Natural killer cell (primary cell): ENCODE measurements at regions not wholly inside any gene's neighbourhood (a gene's known extent, or its start where the extent isn't known, plus 50 kb on each side); places are given as distances from the start of the nearest gene placed in this dataset.

Experiments
- ATAC-seq, 3 donors: fragments of 150-1000 bp in 2 of 3; fragments of 200-7000 bp in 1 of 3; cut with Tn5 transposase; 1 replicate in 1 of 3; 2 replicates in 2 of 3; pipeline ENCODE4 v1.10.0; 2021; ENCODE audit warnings: mild to moderate bottlenecking in 2 of 3, moderate library complexity in 2 of 3
- DNase-seq, 2 donors: peaks; one replicate each; pipeline versions ENCODE4 v3.0.0 to v3.0.0-alpha.2; 2013 to 2021; ENCODE audit warnings: mixed read lengths in 1 of 2
- H3K27ac ChIP-seq: one replicate; pipeline ENCODE4 v1.5.1; 2013; ENCODE audit warnings: mild to moderate bottlenecking, low read length
- H3K27me3 ChIP-seq: one replicate; pipeline ENCODE4 v1.6.1; 2013; ENCODE audit warnings: low read length; ENCODE audit not compliant: control insufficient read depth, insufficient read depth
- H3K36me3 ChIP-seq: one replicate; pipeline ENCODE4 v1.6.1; 2013; ENCODE audit warnings: low read length; ENCODE audit not compliant: control insufficient read depth, insufficient read depth
- H3K4me1 ChIP-seq: one replicate; pipeline ENCODE4 v1.6.1; 2013; ENCODE audit warnings: low read length; ENCODE audit not compliant: control insufficient read depth, insufficient read depth
- H3K4me3 ChIP-seq: one replicate; pipeline ENCODE4 v1.5.1; 2013; ENCODE audit warnings: low read length
- H3K9me3 ChIP-seq: one replicate; pipeline ENCODE4 v1.6.1; 2013; ENCODE audit warnings: low read length; ENCODE audit not compliant: control insufficient read depth, insufficient read depth
- H3K27ac Mint-ChIP-seq, 2 donors: one replicate each; pipeline ENCODE4 v1.8.0; 2022; ENCODE audit warnings: mild to moderate bottlenecking in 2 of 2, mixed read lengths in 2 of 2, moderate library complexity in 1 of 2
- H3K27me3 Mint-ChIP-seq, 2 donors: one replicate each; pipeline ENCODE4 v1.8.0; 2022; ENCODE audit warnings: low read depth in 2 of 2, mixed read lengths in 2 of 2
- H3K36me3 Mint-ChIP-seq: one replicate; pipeline ENCODE4 v1.8.0; 2022; ENCODE audit warnings: mixed read lengths
- H3K4me1 Mint-ChIP-seq, 2 donors: one replicate each; pipeline ENCODE4 v1.8.0; 2022; ENCODE audit warnings: mixed read lengths in 2 of 2
- H3K4me3 Mint-ChIP-seq: one replicate; pipeline ENCODE4 v1.8.0; 2022; ENCODE audit warnings: mild to moderate bottlenecking, moderate library complexity, mixed read lengths
- H3K9me3 Mint-ChIP-seq, 2 donors: one replicate each; pipeline ENCODE4 v1.8.0; 2022; ENCODE audit warnings: mixed read lengths in 2 of 2
- CTCF ChIP-seq: fragments of 200-600 bp; IDR thresholded peaks from one replicate; pipeline ENCODE4 v1.8.0; 2022; ENCODE audit warnings: antibody characterized with exemption
- WGBS: methylation state at CpG from one replicate; pipeline ENCODE4 v1.1.7; 2013; ENCODE audit warnings: missing lambda C conversion rate; ENCODE audit not compliant: insufficient coverage; 5-methylcytosine and 5-hydroxymethylcytosine counted together
- intact Hi-C: fragments of 100-400 bp; cut with micrococcal nuclease; formaldehyde crosslinking; loops from one replicate; pipeline ENCODE4 v1.14.2; 2022

- Mint-ChIP-seq H3K9me3 (no peaks in the 10 kb centered on the region), H3K27me3 (peaks cover 0 to 3% of the 10 kb centered on the region in 2 donors), H3K36me3 (no peaks in the 10 kb centered on the region), H3K4me1 (peaks cover 0 to 6% of the 10 kb centered on the region in 2 donors), H3K4me3 (no peak overlapping the region), H3K27ac (peak overlapping the region in 1 of 2 donors; percentile 80)
- Histone ChIP-seq H3K27me3 (no peaks in the 10 kb centered on the region), H3K9me3 (no peaks in the 10 kb centered on the region), H3K4me1 (peaks cover 7% of the 10 kb centered on the region), H3K27ac (peak overlapping the region; percentile 65), H3K36me3 (no peaks in the 10 kb centered on the region), H3K4me3 (peak overlapping the region; percentile 34)
- ATAC-seq (peak in 2 of 3 donors; percentile 83 to 84), DNase-seq (peak; percentile 62 to 83)
- 26% methylated on average over 49 of the region's 49 CpGs for WGBS
- TF ChIP-seq CTCF, result no peak
- intact Hi-C loops, result no loop called here
Observed at GRCh38 chrY:15455980-15456469, 931.7 kb downstream of the NLGN4Y start.

GRCh38 chrY:15456491-15456890, 932.2 kb downstream of the NLGN4Y start:
- peaks cover 7% of the 10 kb centered on the region for H3K4me1 ChIP-seq
- H3K36me3 ChIP-seq, result no peaks in the 10 kb centered on the region
- no peak overlapping the region for H3K4me3 Mint-ChIP-seq
- peaks cover 0 to 5% of the 10 kb centered on the region in 2 donors for H3K27me3 Mint-ChIP-seq
- H3K4me1 Mint-ChIP-seq, result peaks cover 0 to 6% of the 10 kb centered on the region in 2 donors
- H3K4me3 ChIP-seq, result peak overlapping the region; percentile 24
- no peak for ATAC-seq
- peak overlapping the region; percentile 45 for H3K27ac ChIP-seq
- no peaks in the 10 kb centered on the region for H3K9me3 ChIP-seq
- H3K27ac Mint-ChIP-seq, result peak overlapping the region in 1 of 2 donors; percentile 80
- intact Hi-C loops, result no loop called here
- no peaks in the 10 kb centered on the region for H3K36me3 Mint-ChIP-seq
- 66% methylated on average over 20 of the region's 21 CpGs for WGBS
- H3K9me3 Mint-ChIP-seq, result no peaks in the 10 kb centered on the region
- no peak for DNase-seq
- no peak for TF ChIP-seq CTCF
- no peaks in the 10 kb centered on the region for H3K27me3 ChIP-seq

GRCh38 chrY:15457682-15458081, 933.4 kb downstream of the NLGN4Y start:
- Mint-ChIP-seq H3K36me3 (no peaks in the 10 kb centered on the region), H3K27ac (no peak overlapping the region), H3K27me3 (peaks cover 0 to 5% of the 10 kb centered on the region in 2 donors), H3K9me3 (no peaks in the 10 kb centered on the region), H3K4me1 (peaks cover 0 to 6% of the 10 kb centered on the region in 2 donors), H3K4me3 (no peak overlapping the region)
- Histone ChIP-seq H3K27ac (no peak overlapping the region), H3K4me1 (peaks cover 7% of the 10 kb centered on the region), H3K27me3 (no peaks in the 10 kb centered on the region), H3K9me3 (no peaks in the 10 kb centered on the region), H3K4me3 (no peak overlapping the region), H3K36me3 (no peaks in the 10 kb centered on the region)
- ATAC-seq, result no peak
- no peak for DNase-seq
- TF ChIP-seq CTCF, result no peak
- intact Hi-C loops, result no loop called here
- 94% methylated on average over 2 of the region's 3 CpGs for WGBS

GRCh38 chrY:15458426-15458825, 934.1 kb downstream of the NLGN4Y start:
- Histone ChIP-seq H3K4me1 (peaks cover 7% of the 10 kb centered on the region), H3K4me3 (no peak overlapping the region), H3K27me3 (no peaks in the 10 kb centered on the region), H3K27ac (no peak overlapping the region), H3K36me3 (no peaks in the 10 kb centered on the region), H3K9me3 (no peaks in the 10 kb centered on the region)
- peaks cover 0 to 6% of the 10 kb centered on the region in 2 donors for H3K4me1 Mint-ChIP-seq
- H3K27ac Mint-ChIP-seq, result no peak overlapping the region
- intact Hi-C loops, result no loop called here
- no peak for TF ChIP-seq CTCF
- H3K27me3 Mint-ChIP-seq, result peaks cover 0 to 5% of the 10 kb centered on the region in 2 donors
- no peaks in the 10 kb centered on the region for H3K9me3 Mint-ChIP-seq
- ATAC-seq (no peak), DNase-seq (no peak)
- H3K4me3 Mint-ChIP-seq, result no peak overlapping the region
- H3K36me3 Mint-ChIP-seq, result no peaks in the 10 kb centered on the region
